GM20431 (cell line): ENCODE measurements at regions not wholly inside any gene's neighbourhood (a gene's known extent, or its start where the extent isn't known, plus 50 kb on each side); places are given as distances from the start of the nearest gene placed in this dataset.

Source experiments
- in situ Hi-C: fragments of 300-500 bp; cut with MseI, MboI; formaldehyde crosslinking; loops from one replicate; pipeline ENCODE4 v1.15.0; 2020; ENCODE audit warnings: low sequenced_read_pairs; ENCODE audit not compliant: unreplicated experiment

GRCh38 chr16:86051368-86052114 is 152.6 kb downstream of the IRF8 start:
- in situ Hi-C loops, result no loop called here

DNA sequence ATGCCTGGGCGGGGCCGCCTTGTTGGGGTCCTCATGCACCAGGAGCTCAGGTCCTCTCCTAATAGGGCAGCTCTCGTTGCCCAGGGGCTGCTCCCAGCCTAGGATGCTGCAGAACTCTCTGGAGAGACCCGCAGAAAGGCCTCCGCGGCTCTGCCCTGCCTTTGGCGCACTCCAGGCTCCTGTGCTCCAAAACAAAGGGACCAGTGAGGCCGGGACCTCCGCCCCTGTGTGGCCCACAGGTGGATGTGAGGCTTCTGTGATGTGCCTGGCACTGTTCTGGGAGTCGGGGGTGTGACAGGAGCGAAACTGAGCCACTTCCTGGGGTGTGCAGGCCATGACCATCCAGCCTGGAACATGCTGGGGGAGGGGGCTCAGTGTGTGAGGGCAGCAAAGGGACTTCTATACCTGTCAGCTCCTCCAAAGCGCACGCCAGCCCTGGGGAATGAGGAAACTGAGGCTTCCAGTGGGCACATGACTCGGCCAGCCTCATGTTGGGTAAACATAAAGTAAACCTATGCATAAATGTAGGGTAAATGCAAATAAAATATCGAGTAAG is 153.2 kb downstream of the IRF8 start:
- in situ Hi-C loops, result no loop called here

DNA sequence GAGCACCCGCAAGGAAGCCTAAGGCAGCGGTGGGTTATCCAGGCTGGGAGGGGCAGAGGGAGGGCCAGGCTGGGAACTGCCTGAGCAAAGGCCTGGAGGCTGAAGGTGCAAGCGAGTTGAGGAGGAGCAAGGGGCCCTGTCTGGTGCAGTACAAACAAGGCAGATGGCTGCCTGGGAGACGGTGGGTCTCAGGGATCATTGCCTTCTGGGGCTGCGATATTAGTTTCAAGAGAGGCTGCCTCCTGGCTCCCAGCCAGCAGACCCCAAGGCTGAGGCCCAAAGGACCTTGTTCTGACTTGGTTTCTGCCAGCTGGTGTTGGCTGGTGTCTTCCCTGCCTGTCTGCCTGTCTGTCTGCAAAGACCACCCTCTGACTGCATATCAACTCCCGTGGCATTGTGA is 154.0 kb downstream of the IRF8 start:
- in situ Hi-C loops, result no loop called here

DNA sequence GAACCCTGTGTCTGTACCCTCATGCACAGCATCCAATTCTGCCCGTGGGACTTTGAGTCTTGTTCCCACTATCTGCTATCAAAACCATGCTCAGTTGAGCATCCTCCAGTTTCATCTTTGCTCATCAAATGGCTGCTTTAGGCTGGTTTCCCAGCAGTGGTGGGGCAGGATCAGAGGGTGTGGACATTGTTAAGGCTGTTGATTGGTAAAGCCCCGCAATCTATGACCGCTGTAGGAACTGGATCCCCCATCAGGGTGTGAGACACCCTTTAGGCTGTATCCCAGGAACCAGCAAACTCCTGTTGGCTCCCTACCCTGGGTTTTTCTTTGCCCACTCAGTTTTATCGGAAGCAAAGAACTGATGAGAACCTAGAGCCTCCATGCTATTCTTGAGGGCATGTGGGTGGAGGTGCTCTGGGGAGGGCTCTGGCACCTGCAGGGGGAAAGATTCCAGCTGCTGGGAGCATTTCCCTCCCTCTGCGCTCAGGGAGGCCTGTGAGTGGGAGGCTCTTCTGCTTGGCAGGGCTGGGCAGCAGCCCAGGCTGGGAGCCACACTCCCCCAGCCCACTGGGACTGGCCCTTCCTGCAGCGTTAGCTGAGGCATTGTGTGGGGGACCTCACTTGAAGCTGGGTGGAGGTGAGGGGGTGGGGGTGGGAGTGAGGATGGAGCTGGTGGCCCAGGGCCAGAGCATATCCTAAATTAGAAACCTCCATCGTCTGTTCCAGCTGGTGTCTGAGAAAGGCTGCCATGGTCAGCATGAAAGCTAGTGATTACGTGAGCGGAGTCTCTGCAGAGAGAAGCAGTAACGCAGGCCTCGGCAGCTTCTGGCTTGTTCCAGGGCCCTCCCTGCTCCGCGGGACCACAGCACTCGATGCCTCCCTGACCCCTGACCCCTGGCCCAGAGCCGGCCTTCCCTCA is 160.6 kb downstream of the IRF8 start:
- in situ Hi-C loops, result no loop called here

DNA sequence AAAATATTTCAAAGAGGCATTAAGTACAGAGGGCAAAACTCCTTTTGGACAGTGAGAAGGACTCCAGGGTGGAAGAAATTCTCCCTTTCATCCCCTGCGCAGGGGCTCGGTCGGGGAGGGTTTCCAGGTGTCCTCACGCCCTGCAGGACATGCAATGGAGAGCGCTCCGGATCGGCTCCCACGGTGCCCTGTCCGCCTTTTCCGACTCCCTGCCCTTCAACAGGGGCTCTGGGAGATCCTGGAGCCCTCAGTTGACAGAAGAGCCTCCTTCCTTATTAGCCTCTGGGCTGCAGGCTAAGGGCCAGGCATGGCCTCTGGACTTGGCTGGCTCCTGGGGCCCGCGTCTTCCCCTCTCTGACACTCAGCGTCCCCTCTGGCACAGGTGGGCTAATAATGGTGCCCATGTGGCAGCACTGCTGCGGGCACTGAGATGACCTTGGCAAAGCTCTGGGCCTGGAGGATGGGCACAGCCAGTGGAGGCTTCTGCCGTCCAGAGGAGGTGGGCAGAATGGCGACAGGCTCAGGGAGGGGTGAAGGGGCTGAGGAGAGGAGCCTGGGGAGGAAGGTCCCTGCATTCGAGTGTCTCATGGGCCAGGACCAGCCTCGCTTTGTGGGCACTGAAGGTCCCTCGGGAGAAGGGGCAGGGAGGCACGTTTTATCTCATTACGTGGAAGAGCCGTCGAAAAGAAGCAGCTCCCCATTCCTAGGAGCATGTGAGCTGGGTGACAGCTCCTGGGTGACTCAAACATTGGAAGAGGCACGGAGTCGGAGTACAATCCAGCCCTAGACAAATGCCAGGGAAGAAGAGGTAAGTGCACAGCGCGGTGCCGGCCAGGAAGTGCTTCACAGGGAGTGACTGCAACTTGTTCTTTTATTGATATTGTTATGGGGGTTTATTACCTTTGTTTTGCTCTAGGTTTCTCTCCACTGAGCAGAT is 161.7 kb downstream of the IRF8 start:
- in situ Hi-C loops, result no loop called here

DNA sequence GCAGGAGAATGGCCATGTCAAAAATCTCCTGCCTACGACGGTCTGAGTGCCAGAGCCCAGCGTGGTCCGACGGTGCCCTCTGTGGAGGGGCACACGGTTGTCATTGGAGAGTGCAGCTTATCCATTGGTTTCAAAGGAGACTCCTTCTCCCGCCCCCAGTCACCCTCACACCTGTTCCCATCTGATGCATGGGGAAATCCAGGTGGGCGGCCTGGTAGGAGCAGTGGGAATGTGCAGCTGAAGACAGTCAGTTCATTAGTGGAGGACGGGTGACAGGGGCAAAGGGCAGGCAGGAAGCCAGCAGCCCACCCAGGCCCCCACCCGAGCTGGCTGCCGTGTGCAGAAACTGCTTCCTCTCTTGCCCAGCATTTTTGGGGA is 162.3 kb downstream of the IRF8 start:
- in situ Hi-C loops, result no loop called here

GRCh38 chr16:86061721-86062120 is 162.8 kb downstream of the IRF8 start:
- in situ Hi-C loops, result no loop called here

DNA sequence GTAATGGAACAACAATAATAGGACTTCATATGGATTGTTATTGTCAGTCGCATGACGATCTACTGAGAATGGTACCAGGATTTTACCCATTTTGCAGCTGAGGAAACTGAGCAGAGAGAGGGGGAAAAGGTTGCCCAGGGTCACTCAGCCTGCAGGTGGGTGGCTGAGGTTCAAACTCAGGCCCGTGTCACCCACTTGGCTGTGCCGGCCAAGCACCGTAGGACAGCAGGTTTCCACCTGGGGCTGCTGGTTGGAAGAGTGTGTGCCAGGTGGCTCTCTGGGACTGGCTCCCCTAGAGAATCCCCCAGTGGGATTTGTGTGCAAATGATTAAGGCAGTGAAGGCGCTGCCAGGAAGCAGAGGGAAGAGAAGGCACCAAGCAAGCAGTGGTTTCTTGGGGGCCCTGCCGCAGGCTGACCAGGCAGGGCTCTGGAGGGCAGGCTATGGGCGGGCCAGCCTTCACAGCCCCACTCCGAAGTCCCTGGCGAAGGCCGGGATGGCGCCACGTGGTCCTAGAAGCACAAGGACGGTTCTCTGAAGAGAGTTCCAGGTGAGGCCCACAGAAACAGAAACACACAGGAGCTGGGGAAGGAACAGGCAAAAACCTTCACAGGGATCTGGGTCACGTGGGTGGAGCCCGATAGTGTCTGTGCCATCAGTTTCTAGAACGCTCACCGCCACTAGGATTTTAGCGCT is 163.5 kb downstream of the IRF8 start:
- in situ Hi-C loops, result no loop called here

DNA sequence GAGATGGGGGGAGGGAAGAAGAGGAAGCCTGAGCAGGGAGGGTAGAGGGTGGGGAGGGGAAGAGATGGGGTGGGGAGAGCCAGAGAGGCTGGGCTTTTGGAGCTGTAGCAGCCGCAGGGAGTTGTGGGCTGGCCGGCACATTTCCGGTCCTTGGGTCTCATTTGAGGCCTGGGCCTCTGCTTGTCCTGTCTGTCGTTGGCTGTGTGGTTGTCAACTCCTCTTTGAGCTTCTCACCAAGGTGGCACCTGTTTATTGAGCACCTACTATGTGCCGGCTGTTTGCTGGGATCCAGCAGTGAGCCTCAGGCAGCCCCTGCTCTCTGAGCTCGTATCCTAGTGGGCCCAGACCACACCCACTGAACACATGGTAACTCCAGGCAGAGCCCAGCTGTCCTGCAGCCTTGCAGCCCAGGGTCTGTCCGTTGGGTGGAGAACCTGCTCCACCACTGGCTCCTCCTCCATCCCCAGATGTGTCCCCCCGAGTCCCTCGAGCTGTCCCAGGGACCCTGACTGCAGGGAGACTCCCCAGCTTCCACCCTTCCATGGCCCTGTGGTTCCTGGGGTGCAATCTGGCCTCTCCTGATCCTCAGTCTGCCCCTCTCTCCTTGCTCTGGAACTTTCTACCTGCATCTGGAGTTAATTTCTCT is 164.9 kb downstream of the IRF8 start:
- in situ Hi-C loops, result no loop called here

- in situ Hi-C loops, result no loop called here
These were observed 165.7 kb downstream of the IRF8 start for GRCh38 chr16:86064431-86065250.

DNA sequence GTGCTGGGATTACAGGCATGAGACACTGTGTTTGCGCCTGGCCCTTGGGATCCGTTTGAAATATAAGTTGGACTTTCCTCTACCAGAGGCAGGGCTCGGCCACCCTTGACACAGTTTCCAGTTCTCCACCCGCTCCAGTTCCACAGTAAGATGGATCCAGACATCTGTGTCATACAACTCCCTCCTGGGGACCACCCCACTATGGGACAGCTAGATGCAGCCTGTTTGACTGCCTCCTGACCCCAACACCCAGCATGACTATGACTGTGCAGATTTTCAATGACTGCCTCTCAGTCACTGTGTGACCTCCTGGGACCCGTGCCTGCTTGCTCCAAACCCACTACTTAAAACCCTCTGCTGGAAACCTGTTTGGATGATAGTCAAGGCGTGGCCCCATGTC is 166.7 kb downstream of the IRF8 start:
- in situ Hi-C loops, result no loop called here

DNA sequence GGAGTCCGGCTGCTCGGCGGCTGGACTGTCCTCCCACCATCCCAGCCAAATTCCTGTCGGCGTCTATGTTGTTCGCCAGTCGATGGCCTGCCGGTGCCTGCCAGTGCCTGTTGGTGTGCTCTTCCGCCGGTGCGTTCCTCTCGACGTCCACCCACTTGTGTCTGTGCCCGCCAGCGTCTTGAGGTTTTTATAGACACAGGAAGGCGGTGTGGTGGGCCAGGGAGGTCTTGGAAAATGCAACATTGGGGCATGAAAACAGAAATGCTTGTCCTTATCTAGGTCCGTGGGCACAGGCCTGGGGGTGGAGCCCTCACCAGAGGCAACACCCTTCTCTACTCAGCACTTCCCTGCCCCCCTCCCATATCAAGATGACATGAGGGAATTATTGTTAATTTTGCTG is 167.8 kb downstream of the IRF8 start:
- in situ Hi-C loops, result no loop called here

GRCh38 chr16:86067516-86067915 is 168.6 kb downstream of the IRF8 start:
- in situ Hi-C loops, result no loop called here

- in situ Hi-C loops, result no loop called here
These were observed 169.0 kb downstream of the IRF8 start for GRCh38 chr16:86067936-86068335.

GRCh38 chr16:86068722-86069121 is 169.8 kb downstream of the IRF8 start:
- in situ Hi-C loops, result no loop called here

GRCh38 chr16:86069736-86070298 is 170.9 kb downstream of the IRF8 start:
- in situ Hi-C loops, result loop anchor here (10.0 kb wide), 1 partner anchor 455 kb away; no protein-coding TSS in a partner anchor

GRCh38 chr16:86070484-86070883 is 171.5 kb downstream of the IRF8 start:
- in situ Hi-C loops, result loop anchor here (10.0 kb wide), 1 partner anchor 454 kb away; no protein-coding TSS in a partner anchor

DNA sequence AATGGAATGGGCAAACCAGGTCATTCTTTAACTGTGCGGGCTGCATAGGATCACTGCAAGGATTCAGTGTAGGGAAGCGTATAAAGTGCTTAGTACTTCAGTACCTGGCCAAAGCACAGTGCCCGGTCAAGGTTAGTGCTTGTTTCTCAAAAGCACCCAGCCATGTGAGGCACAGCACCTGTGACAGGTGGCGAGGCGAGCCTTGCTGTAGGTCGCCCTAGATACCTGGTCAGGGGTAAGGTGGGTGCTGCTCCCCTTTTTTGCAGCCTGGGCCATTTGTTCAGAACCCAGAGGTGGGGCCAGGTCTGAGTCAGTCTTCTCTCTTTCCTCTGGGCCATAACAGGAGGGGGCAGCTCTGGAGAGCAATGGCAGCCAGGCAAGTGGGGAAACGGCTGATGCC is 172.0 kb downstream of the IRF8 start:
- in situ Hi-C loops, result loop anchor here (10.0 kb wide), 1 partner anchor 454 kb away; no protein-coding TSS in a partner anchor
